ENCODE measurements at regions not wholly inside any gene's neighbourhood (a gene's known extent, or its start where the extent isn't known, plus 50 kb on each side); places are given as distances from the start of the nearest gene placed in this dataset.

GRCh38 chr2:164015328-164016123 lies 279.7 kb upstream of the FIGN start:
- no peak for TF ChIP-seq CTCF (IDR thresholded peaks at IDR 0.05)
- DNase-seq (ENCODE audit: low spot score), result no peak
- H3K4me3 ChIP-seq, result no peak overlapping the region
- H3K27ac ChIP-seq, result no peak overlapping the region

- no peak for TF ChIP-seq CTCF (IDR thresholded peaks at IDR 0.05)
- Histone ChIP-seq H3K4me3 (no peak overlapping the region), H3K27ac (peak overlapping the region in 1 of 2 donors; percentile 42)
- DNase-seq (ENCODE audit: low spot score), result no peak
Observed at GRCh38 chr2:164014791-164015190, 279.0 kb upstream of the FIGN start.

GRCh38 chr2:164014068-164014731 lies 278.4 kb upstream of the FIGN start:
- DNase-seq (ENCODE audit: low spot score), result no peak
- Histone ChIP-seq H3K4me3 (peak overlapping the region; percentile 19), H3K27ac (peak overlapping the region in 1 of 2 donors; percentile 42)
- no peak for TF ChIP-seq CTCF (IDR thresholded peaks at IDR 0.05)

GRCh38 chr2:164012581-164012980 lies 276.8 kb upstream of the FIGN start:
- Histone ChIP-seq H3K27ac (no peak overlapping the region), H3K4me3 (no peak overlapping the region)
- no peak for TF ChIP-seq CTCF (IDR thresholded peaks at IDR 0.05)
- no peak for DNase-seq (ENCODE audit: low spot score)

GRCh38 chr2:164009756-164010337 lies 274.0 kb upstream of the FIGN start:
- no peak for DNase-seq (ENCODE audit: low spot score)
- Histone ChIP-seq H3K4me3 (no peak overlapping the region), H3K27ac (peak overlapping the region in 1 of 2 donors; percentile 8)
- no peak for TF ChIP-seq CTCF (IDR thresholded peaks at IDR 0.05)

- no peak for DNase-seq (ENCODE audit: low spot score)
- TF ChIP-seq CTCF (IDR thresholded peaks at IDR 0.05), result no peak
- Histone ChIP-seq H3K4me3 (no peak overlapping the region), H3K27ac (peak overlapping the region in 1 of 2 donors; percentile 1)
Observed at GRCh38 chr2:164008752-164009151, 272.9 kb upstream of the FIGN start.

Data from coronary artery (tissue), 2 donors.